ENCODE measurements at regions not wholly inside any gene's neighbourhood (a gene's known extent, or its start where the extent isn't known, plus 50 kb on each side); places are given as distances from the start of the nearest gene placed in this dataset.

DNA sequence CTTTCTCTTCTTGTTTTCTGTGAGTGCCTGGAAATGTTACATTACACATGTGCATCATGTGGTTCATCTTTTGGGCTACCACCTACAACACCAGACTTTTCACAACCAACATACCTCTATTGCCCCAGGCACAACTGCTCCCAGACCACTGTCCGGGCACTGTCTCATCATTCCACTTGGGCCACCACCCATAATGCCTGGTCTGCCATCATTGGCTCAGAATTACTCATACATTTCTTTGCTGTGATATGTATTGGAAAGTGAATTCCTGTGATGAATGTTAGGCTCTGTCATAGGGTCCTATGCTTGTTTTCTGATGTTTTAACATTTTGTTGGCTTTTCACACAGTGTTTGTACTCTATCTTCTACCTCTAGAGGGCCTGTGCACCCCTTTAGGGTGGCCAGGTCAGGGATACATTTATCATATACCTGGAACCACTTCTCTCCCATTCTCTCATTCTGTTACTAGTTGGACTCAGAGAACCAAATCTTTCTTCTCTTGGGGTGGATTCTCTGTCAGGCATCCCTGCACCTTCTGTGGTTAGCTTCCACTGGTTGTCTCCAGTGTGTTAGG lies 172.8 kb downstream of the NHLRC3 start:
- TF ChIP-seq, protein P1, sequence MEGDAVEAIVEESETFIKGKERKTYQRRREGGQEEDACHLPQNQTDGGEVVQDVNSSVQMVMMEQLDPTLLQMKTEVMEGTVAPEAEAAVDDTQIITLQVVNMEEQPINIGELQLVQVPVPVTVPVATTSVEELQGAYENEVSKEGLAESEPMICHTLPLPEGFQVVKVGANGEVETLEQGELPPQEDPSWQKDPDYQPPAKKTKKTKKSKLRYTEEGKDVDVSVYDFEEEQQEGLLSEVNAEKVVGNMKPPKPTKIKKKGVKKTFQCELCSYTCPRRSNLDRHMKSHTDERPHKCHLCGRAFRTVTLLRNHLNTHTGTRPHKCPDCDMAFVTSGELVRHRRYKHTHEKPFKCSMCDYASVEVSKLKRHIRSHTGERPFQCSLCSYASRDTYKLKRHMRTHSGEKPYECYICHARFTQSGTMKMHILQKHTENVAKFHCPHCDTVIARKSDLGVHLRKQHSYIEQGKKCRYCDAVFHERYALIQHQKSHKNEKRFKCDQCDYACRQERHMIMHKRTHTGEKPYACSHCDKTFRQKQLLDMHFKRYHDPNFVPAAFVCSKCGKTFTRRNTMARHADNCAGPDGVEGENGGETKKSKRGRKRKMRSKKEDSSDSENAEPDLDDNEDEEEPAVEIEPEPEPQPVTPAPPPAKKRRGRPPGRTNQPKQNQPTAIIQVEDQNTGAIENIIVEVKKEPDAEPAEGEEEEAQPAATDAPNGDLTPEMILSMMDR (IDR thresholded peaks at IDR 0.05): no peak
- TF ChIP-seq POLR2A (IDR thresholded peaks at IDR 0.05) (no peak), POLR2AphosphoS5 (IDR thresholded peaks at IDR 0.05) (no peak)
